SK-N-SH (cell line): ENCODE measurements at regions not wholly inside any gene's neighbourhood (a gene's known extent, or its start where the extent isn't known, plus 50 kb on each side); places are given as distances from the start of the nearest gene placed in this dataset.

Experiments
- CTCF ChIA-PET: fragments of 300-600, 350-600 bp; formaldehyde crosslinking; extraction: SDS; loops from one replicate; lab custom pipeline; 2021; lab: Yijun Ruan, JAX
- POLR2A ChIA-PET: fragments of 350-600 bp; sonication (Branson Sonifier 250); formaldehyde crosslinking; extraction: SDS; loops from one replicate; lab custom pipeline; 2020; ENCODE audit warnings: antibody characterized with exemption, inconsistent platforms; lab: Yijun Ruan, JAX
- DNase-seq: peaks from one replicate; pipeline ENCODE4 v3.0.0; 2012
- H2AFZ ChIP-seq: fragments of 200-600 bp; sonication (generic); 2 replicates; pipeline ENCODE4 v1.8.1; 2016; ENCODE audit warnings: antibody characterized with exemption, mild to moderate bottlenecking, low read depth
- H3F3A ChIP-seq: fragments of 200-600 bp; sonication (generic); replicated peaks from 2 replicates; pipeline ENCODE3; 2016; ENCODE audit warnings: antibody characterized with exemption, mild to moderate bottlenecking; ENCODE audit not compliant: insufficient read depth
- H3K27ac ChIP-seq, 2 experiments: fragments of 200-500 bp in 1 of 2; fragments of 200-600 bp in 1 of 2; sonication (Bioruptor generic) in 1 of 2; sonication (generic), shearing (Covaris generic) in 1 of 2; 2 replicates each; pipeline versions ENCODE4 v1.5.1 to v1.6.1; 2014 to 2016; ENCODE audit warnings: low read depth in 2 of 2, inconsistent platforms in 1 of 2, low read length in 1 of 2, mild to moderate bottlenecking in 1 of 2, mixed read lengths in 1 of 2
- H3K27me3 ChIP-seq: fragments of 200-600 bp; sonication (generic), shearing (Covaris generic); 2 replicates; pipeline ENCODE4 v1.6.1; 2016; ENCODE audit warnings: mixed run types; ENCODE audit not compliant: insufficient read depth
- H3K36me3 ChIP-seq, 2 experiments: fragments of 200-500 bp in 1 of 2; fragments of 200-600 bp in 1 of 2; sonication (Bioruptor generic) in 1 of 2; sonication (generic) in 1 of 2; replicated peaks in 1 of 2; 2 replicates each; pipeline versions ENCODE3 to v1.5.1; 2014 to 2016; ENCODE audit warnings: low read length in 1 of 2, mild to moderate bottlenecking in 1 of 2; ENCODE audit not compliant: insufficient read depth in 2 of 2, control insufficient read depth in 1 of 2
- H3K4me1 ChIP-seq, 2 experiments: fragments of 200-500 bp in 1 of 2; fragments of 200-600 bp in 1 of 2; sonication (Bioruptor generic) in 1 of 2; sonication (generic), shearing (Covaris generic) in 1 of 2; 2 replicates each; pipeline versions ENCODE4 v1.5.1 to v1.6.1; 2014 to 2016; ENCODE audit warnings: low read depth in 1 of 2, low read length in 1 of 2, mixed run types in 1 of 2; ENCODE audit not compliant: insufficient read depth in 2 of 2, control insufficient read depth in 1 of 2
- H3K4me2 ChIP-seq: fragments of 200-600 bp; sonication (generic), shearing (Covaris generic); 2 replicates; pipeline ENCODE4 v1.6.1; 2017; ENCODE audit warnings: mixed run types
- H3K4me3 ChIP-seq, 2 experiments: fragments of 200-500 bp in 1 of 2; fragments of 200-600 bp in 1 of 2; sonication (Bioruptor generic) in 1 of 2; sonication (generic), shearing (Covaris generic) in 1 of 2; 2 replicates each; pipeline versions ENCODE4 v1.5.1 to v1.8.1; 2014 to 2016; ENCODE audit warnings: low read depth in 2 of 2, inconsistent platforms in 1 of 2, low read length in 1 of 2, mild to moderate bottlenecking in 1 of 2, mixed read lengths in 1 of 2, moderate library complexity in 1 of 2
- H3K79me2 ChIP-seq: fragments of 200-600 bp; sonication (generic); 2 replicates; pipeline ENCODE4 v1.8.1; 2017; ENCODE audit warnings: mild to moderate bottlenecking; ENCODE audit not compliant: insufficient read depth
- H3K9ac ChIP-seq: fragments of 200-600 bp; sonication (generic); 2 replicates; pipeline ENCODE4 v1.6.1; 2017; ENCODE audit warnings: mixed run types
- H3K9me2 ChIP-seq: fragments of 200-600 bp; sonication (generic); 2 replicates; pipeline ENCODE4 v1.6.1; 2017; ENCODE audit warnings: mixed run types
- H3K9me3 ChIP-seq: fragments of 200-600 bp; sonication (generic); 2 replicates; pipeline ENCODE4 v1.6.1; 2017; ENCODE audit warnings: mixed run types, mild to moderate bottlenecking, moderate library complexity
- H4K20me1 ChIP-seq: fragments of 200-600 bp; sonication (generic); 2 replicates; pipeline ENCODE4 v1.6.1; 2017; ENCODE audit warnings: mild to moderate bottlenecking, mixed run types; ENCODE audit not compliant: insufficient read depth
- CTCF ChIP-seq: fragments of 200-600 bp; sonication (generic); IDR thresholded peaks from 2 replicates; pipeline ENCODE4 v1.6.1; 2017; ENCODE audit warnings: antibody characterized with exemption, mild to moderate bottlenecking, moderate library complexity
- EZH2phosphoT487 ChIP-seq: fragments of 200-600 bp; sonication (generic); IDR thresholded peaks from 2 replicates; pipeline ENCODE4 v1.6.1; 2017; ENCODE audit warnings: low read depth, mixed run types, mild to moderate bottlenecking, antibody characterized with exemption, moderate library complexity, borderline replicate concordance
- GABPA ChIP-seq: IDR thresholded peaks from 2 replicates; pipeline ENCODE4 v1.4.0; 2012; ENCODE audit warnings: low read depth, mild to moderate bottlenecking
- MAX ChIP-seq: IDR thresholded peaks from 2 replicates; pipeline ENCODE4 v1.4.0; 2012; ENCODE audit warnings: low read depth
- MXI1 ChIP-seq: IDR thresholded peaks from 2 replicates; pipeline ENCODE4 v1.6.1; 2012; ENCODE audit warnings: mild to moderate bottlenecking, low read depth, low read length, improper control_type of control experiment
- NRF1 ChIP-seq: IDR thresholded peaks from 2 replicates; pipeline ENCODE4 v1.6.1; 2012; ENCODE audit warnings: low read depth, mild to moderate bottlenecking, low read length
- RAD21 ChIP-seq: IDR thresholded peaks from 2 replicates; pipeline ENCODE4 v1.6.1; 2012; ENCODE audit warnings: mild to moderate bottlenecking, low read length
- RCOR1 ChIP-seq: fragments of 150-350 bp; IDR thresholded peaks from 2 replicates; pipeline ENCODE4 v1.6.1; 2017; ENCODE audit warnings: antibody characterized with exemption, low read length
- RFX5 ChIP-seq: IDR thresholded peaks from 2 replicates; pipeline ENCODE4 v1.6.1; 2012; ENCODE audit warnings: mild to moderate bottlenecking, improper control_type of control experiment, low read length
- RXRA ChIP-seq: IDR thresholded peaks from 2 replicates; pipeline ENCODE4 v1.4.0; 2012; ENCODE audit warnings: low read depth, mild to moderate bottlenecking, borderline replicate concordance
- SMC3 ChIP-seq: IDR thresholded peaks from 2 replicates; pipeline ENCODE4 v1.6.1; 2012; ENCODE audit warnings: low read depth, low read length, improper control_type of control experiment
- TAF1 ChIP-seq: IDR thresholded peaks from 2 replicates; pipeline ENCODE4 v1.6.1; 2012; ENCODE audit warnings: low read depth, mild to moderate bottlenecking, low read length, moderate library complexity, borderline replicate concordance
- TCF12 ChIP-seq: IDR thresholded peaks from 2 replicates; pipeline ENCODE4 v1.4.0; 2012
- TEAD4 ChIP-seq: IDR thresholded peaks from 2 replicates; pipeline ENCODE4 v1.4.0; 2012; ENCODE audit warnings: mild to moderate bottlenecking, borderline replicate concordance; ENCODE audit not compliant: insufficient read depth
- YY1 ChIP-seq: IDR thresholded peaks from 2 replicates; pipeline ENCODE4 v1.4.0; 2012; ENCODE audit warnings: low read depth, mild to moderate bottlenecking
- WGBS: methylation state at CpG from one replicate; pipeline ENCODE4 v1.1.6; 2017; ENCODE audit warnings: low lambda C conversion rate; 5-methylcytosine and 5-hydroxymethylcytosine counted together

- ChIA-PET CTCF (no interaction called here), POLR2A (no interaction called here)
- Histone ChIP-seq H3K9ac (no peak overlapping the region), H3K9me3 (no peaks in the 10 kb centered on the region), H3K36me3 (no peaks in the 10 kb centered on the region), H3K27ac (no peak overlapping the region), H3K4me3 (no peak overlapping the region), H3K79me2 (no peaks in the 10 kb centered on the region), H3K4me2 (no peak overlapping the region), H2AFZ (no peak overlapping the region), H3K9me2 (no peaks in the 10 kb centered on the region), H3F3A (no peaks in the 10 kb centered on the region), H4K20me1 (no peaks in the 10 kb centered on the region), H3K27me3 (no peaks in the 10 kb centered on the region), H3K4me1 (no peaks in the 10 kb centered on the region)
- WGBS: 4% methylated on average over 1 of the region's 1 CpG
- no peak for DNase-seq
- TF ChIP-seq MAX (no peak), TCF12 (no peak)
- TF ChIP-seq, all 33 proteins: peak for 0
These were observed 341.2 kb upstream of the STEAP1 start for GRCh38 chr7:89813081-89813480.

- H4K20me1 ChIP-seq: no peaks in the 10 kb centered on the region
- H3K9me3 ChIP-seq: no peaks in the 10 kb centered on the region
- H3K4me2 ChIP-seq: no peak overlapping the region
- no peak for DNase-seq
- no peaks in the 10 kb centered on the region for H3F3A ChIP-seq
- H3K9me2 ChIP-seq: no peaks in the 10 kb centered on the region
- H3K27ac ChIP-seq: no peak overlapping the region
- H3K27me3 ChIP-seq: no peaks in the 10 kb centered on the region
- WGBS: 13% methylated on average over 1 of the region's 1 CpG
- ChIA-PET CTCF (interaction anchor here (1.3 kb wide), 1 partner anchor 14 kb away, joined by 4 read pairs; no protein-coding TSS in a partner anchor), POLR2A (no interaction called here)
- no peaks in the 10 kb centered on the region for H3K79me2 ChIP-seq
- TF ChIP-seq TAF1 (no peak), TEAD4 (no peak), RAD21 (no peak), YY1 (no peak)
- no peaks in the 10 kb centered on the region for H3K36me3 ChIP-seq
- no peaks in the 10 kb centered on the region for H3K4me1 ChIP-seq
- H3K4me3 ChIP-seq: no peak overlapping the region
- H2AFZ ChIP-seq: peak overlapping the region; percentile 23; the same call in 1 of the 2 replicates
- H3K9ac ChIP-seq: no peak overlapping the region
These were observed 328.1 kb upstream of the STEAP1 start for GRCh38 chr7:89826121-89826520.

- DNase-seq: no peak
- Histone ChIP-seq H3K9ac (no peak overlapping the region), H3K4me3 (no peak overlapping the region), H2AFZ (no peak overlapping the region), H3K4me2 (no peak overlapping the region), H3K9me2 (no peaks in the 10 kb centered on the region), H4K20me1 (no peaks in the 10 kb centered on the region), H3K9me3 (no peaks in the 10 kb centered on the region), H3K4me1 (no peaks in the 10 kb centered on the region), H3K79me2 (no peaks in the 10 kb centered on the region), H3K27me3 (no peaks in the 10 kb centered on the region), H3K27ac (no peak overlapping the region), H3F3A (no peaks in the 10 kb centered on the region), H3K36me3 (no peaks in the 10 kb centered on the region)
- POLR2A ChIA-PET: no interaction called here
- TF ChIP-seq MXI1 (no peak), GABPA (no peak), RXRA (no peak), NRF1 (no peak), SMC3 (no peak), EZH2phosphoT487 (no peak), MAX (no peak), CTCF (no peak), RFX5 (no peak), RCOR1 (no peak)
- CTCF ChIA-PET: interaction anchor here (1.3 kb wide), 1 partner anchor 13 kb away, joined by 4 read pairs; no protein-coding TSS in a partner anchor
These were observed 327.7 kb upstream of the STEAP1 start for GRCh38 chr7:89826557-89826956.
